ENCODE measurements at regions not wholly inside any gene's neighbourhood (a gene's known extent, or its start where the extent isn't known, plus 50 kb on each side); places are given as distances from the start of the nearest gene placed in this dataset.

DNA sequence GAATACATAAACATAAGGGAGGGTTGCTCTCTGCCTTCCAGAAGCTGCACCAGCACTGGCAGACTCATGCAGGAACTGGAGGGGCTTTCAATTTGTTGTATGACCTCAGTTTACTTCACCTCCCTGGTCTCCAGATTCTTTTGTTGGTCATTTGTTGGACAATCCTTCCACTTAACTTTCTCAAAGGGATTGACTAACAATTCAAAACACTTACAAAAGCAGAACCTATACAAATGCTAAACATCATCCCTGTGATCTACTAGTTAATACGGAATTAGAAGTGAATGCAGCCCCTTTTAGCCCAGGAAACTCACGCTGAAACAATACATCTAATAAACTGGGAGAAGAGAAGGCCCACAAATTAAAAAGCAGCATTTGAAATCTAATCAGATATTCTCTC lies 404.6 kb upstream of the BRINP1 start:
- TF ChIP-seq POLR2AphosphoS5 (IDR thresholded peaks at IDR 0.05) = no peak
- Histone ChIP-seq H3K4me1 (no peaks in the 10 kb centered on the region), H3K36me3 (no peaks in the 10 kb centered on the region), H3K27me3 (replicated peaks in 1 of 7) (no peaks in the 10 kb centered on the region), H3K4me3 (no peak overlapping the region), H3K9me3 (no peaks in the 10 kb centered on the region), H3K27ac (no peak overlapping the region)
- intact Hi-C loops (cut with DNase I; ENCODE audit: low total_unique reads) = no loop called here
- 47 to 64% (median 59%) methylated on average over 2 of the region's 2 CpGs for WGBS, 5 donors
- no peak for DNase-seq

DNA sequence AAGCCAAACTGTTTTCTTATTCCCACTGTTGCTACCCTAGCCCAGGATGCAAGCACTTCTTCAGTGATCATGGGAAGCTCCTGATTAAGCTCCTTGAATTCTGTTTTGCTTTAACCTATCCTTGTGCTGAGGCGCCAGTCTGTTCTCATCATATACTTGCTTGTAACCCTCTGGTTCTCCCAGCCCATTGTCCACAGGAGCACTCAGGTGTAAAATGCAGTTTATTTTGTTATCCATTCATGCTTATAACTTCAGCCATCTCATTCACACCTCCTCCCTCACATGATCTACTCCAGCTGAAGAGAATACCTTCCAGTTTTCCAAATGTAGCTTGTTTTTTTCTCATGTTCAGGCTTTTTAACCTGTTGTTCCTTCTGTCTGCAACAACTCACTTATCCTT lies 402.1 kb upstream of the BRINP1 start:
- H3K27me3 ChIP-seq (replicated peaks in 1 of 7) = no peaks in the 10 kb centered on the region
- no peaks in the 10 kb centered on the region for H3K9me3 ChIP-seq
- WGBS, 5 donors = 89 to 100% (median 97%) methylated on average over 1 of the region's 1 CpG
- no peak for TF ChIP-seq POLR2AphosphoS5 (IDR thresholded peaks at IDR 0.05)
- TF ChIP-seq, protein P1, sequence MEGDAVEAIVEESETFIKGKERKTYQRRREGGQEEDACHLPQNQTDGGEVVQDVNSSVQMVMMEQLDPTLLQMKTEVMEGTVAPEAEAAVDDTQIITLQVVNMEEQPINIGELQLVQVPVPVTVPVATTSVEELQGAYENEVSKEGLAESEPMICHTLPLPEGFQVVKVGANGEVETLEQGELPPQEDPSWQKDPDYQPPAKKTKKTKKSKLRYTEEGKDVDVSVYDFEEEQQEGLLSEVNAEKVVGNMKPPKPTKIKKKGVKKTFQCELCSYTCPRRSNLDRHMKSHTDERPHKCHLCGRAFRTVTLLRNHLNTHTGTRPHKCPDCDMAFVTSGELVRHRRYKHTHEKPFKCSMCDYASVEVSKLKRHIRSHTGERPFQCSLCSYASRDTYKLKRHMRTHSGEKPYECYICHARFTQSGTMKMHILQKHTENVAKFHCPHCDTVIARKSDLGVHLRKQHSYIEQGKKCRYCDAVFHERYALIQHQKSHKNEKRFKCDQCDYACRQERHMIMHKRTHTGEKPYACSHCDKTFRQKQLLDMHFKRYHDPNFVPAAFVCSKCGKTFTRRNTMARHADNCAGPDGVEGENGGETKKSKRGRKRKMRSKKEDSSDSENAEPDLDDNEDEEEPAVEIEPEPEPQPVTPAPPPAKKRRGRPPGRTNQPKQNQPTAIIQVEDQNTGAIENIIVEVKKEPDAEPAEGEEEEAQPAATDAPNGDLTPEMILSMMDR (IDR thresholded peaks at IDR 0.05 in 8 of 11, conservative IDR thresholded peaks at IDR 0.05 in 3 of 11) = no peak
- TF ChIP-seq POLR2A (IDR thresholded peaks at IDR 0.05) = no peak
- no peaks in the 10 kb centered on the region for H3K4me1 ChIP-seq
- no peaks in the 10 kb centered on the region for H3K36me3 ChIP-seq
- no peak for DNase-seq
- H3K4me3 ChIP-seq = no peak overlapping the region
- intact Hi-C loops (cut with DNase I; ENCODE audit: low total_unique reads) = no loop called here
- H3K27ac ChIP-seq = no peak overlapping the region

DNA sequence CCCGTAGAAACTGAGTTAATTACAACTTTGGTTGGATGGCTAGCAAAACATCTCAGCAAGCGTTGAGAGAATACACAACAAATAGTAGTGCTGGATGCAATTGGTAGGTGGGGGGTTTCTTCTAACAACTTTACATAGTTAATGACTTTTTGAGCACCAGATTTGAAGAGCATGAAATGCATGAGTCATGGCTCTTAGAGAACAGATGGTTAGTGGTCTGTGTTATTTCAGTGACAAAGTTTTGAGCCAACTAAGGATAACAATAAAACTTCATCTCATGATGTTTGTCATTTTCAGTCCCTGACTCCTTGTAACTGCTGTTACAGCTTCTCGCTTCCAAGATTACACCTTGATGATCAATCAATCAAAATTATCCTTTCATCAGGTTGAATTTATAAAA lies 399.0 kb upstream of the BRINP1 start:
- no peaks in the 10 kb centered on the region for H3K9me3 ChIP-seq
- no peak overlapping the region for H3K27ac ChIP-seq
- intact Hi-C loops (cut with DNase I; ENCODE audit: low total_unique reads) = no loop called here
- H3K4me3 ChIP-seq = no peak overlapping the region
- TF ChIP-seq, protein P1 (IDR thresholded peaks at IDR 0.05 in 8 of 11, conservative IDR thresholded peaks at IDR 0.05 in 3 of 11) = no peak
- TF ChIP-seq POLR2A (IDR thresholded peaks at IDR 0.05) (no peak), POLR2AphosphoS5 (IDR thresholded peaks at IDR 0.05) (no peak)
- DNase-seq = no peak
- no peaks in the 10 kb centered on the region for H3K27me3 ChIP-seq (replicated peaks in 1 of 7)
- WGBS, 5 donors = 72 to 83% (median 79%) methylated on average over 3 of the region's 3 CpGs
- no peaks in the 10 kb centered on the region for H3K4me1 ChIP-seq
- H3K36me3 ChIP-seq = no peaks in the 10 kb centered on the region

DNA sequence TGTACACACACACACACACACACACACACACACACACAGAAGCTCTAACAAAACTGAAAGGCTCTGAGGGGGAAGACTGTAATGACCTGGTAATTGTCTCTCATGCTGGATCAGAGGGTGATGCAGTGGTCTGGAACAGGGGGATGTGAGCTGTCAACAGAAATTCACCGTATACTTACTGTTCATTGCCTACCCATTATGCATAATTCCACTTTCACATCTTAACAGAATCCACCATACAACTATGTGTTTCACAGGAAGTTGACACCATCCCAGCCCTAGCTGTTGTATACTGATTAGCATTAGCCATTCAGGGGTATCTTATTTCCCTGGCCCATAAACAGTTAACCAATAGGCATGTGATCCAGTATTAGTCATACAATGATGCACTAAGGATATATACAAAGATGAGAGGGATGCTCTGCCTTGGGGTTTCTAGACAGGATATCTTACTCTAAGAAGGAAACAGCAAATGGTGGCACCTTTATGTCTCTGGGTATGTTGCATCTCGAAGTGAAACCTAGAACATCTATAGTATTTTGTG lies 396.5 kb upstream of the BRINP1 start:
- WGBS, 5 donors = 52 to 60% (median 55%) methylated on average over 2 of the region's 2 CpGs
- Histone ChIP-seq H3K9me3 (no peaks in the 10 kb centered on the region), H3K36me3 (no peaks in the 10 kb centered on the region), H3K27ac (no peak overlapping the region), H3K27me3 (replicated peaks in 1 of 7) (no peaks in the 10 kb centered on the region), H3K4me3 (no peak overlapping the region), H3K4me1 (no peaks in the 10 kb centered on the region)
- TF ChIP-seq POLR2AphosphoS5 (IDR thresholded peaks at IDR 0.05) (no peak), POLR2A (IDR thresholded peaks at IDR 0.05) (no peak)
- TF ChIP-seq, protein P1 (IDR thresholded peaks at IDR 0.05 in 8 of 11, conservative IDR thresholded peaks at IDR 0.05 in 3 of 11) = no peak
- intact Hi-C loops (cut with DNase I; ENCODE audit: low total_unique reads) = no loop called here
- no peak for DNase-seq

DNA sequence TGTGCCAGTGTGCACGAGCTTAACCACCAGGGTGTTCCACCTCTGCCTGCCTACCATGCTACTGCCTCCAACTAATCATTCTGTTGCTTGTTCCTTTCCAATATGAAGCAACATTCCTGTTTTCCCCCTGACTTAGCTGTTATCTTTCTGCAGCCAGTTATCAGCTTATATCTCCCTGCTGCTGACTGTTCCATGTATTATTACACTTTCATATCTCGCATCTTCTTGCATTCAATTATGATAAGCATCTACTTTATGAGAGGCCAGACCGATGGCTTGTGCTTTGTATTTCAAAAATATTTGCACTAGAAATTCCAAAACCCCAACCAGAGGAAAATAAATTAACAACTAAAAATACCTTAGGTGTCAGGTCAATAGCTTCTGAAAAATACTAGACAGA lies 394.0 kb upstream of the BRINP1 start:
- WGBS, 5 donors = 49 to 64% (median 56%) methylated on average over 3 of the region's 3 CpGs
- intact Hi-C loops (cut with DNase I; ENCODE audit: low total_unique reads) = no loop called here
- H3K4me3 ChIP-seq = no peak overlapping the region
- no peak overlapping the region for H3K27ac ChIP-seq
- H3K9me3 ChIP-seq = no peaks in the 10 kb centered on the region
- H3K27me3 ChIP-seq (replicated peaks in 1 of 7) = peaks cover 0 to 8% (median 0%) of the 10 kb centered on the region in 7 donors
- TF ChIP-seq POLR2A (IDR thresholded peaks at IDR 0.05) (no peak), POLR2AphosphoS5 (IDR thresholded peaks at IDR 0.05) (no peak)
- TF ChIP-seq, protein P1 (IDR thresholded peaks at IDR 0.05 in 8 of 11, conservative IDR thresholded peaks at IDR 0.05 in 3 of 11) = no peak
- H3K36me3 ChIP-seq = no peaks in the 10 kb centered on the region
- no peaks in the 10 kb centered on the region for H3K4me1 ChIP-seq
- no peak for DNase-seq

All from spleen (tissue), 11 donors.